ENCODE measurements at regions not wholly inside any gene's neighbourhood (a gene's known extent, or its start where the extent isn't known, plus 50 kb on each side); places are given as distances from the start of the nearest gene placed in this dataset.

GRCh38 chr6:74113901-74114300 lies 417.9 kb downstream of the CD109 start:
- TF ChIP-seq ZBTB7A (IDR thresholded peaks at IDR 0.05; ENCODE audit: low read depth): no peak
- no peak for TF ChIP-seq TCF12 (IDR thresholded peaks at IDR 0.05; ENCODE audit: low read depth)
- TF ChIP-seq YY1 (IDR thresholded peaks at IDR 0.05; ENCODE audit: low read depth): no peak
- TF ChIP-seq CEBPB (IDR thresholded peaks at IDR 0.05): no peak
- TF ChIP-seq MAX (IDR thresholded peaks at IDR 0.05): no peak
- TF ChIP-seq NFIC (IDR thresholded peaks at IDR 0.05): no peak
- TF ChIP-seq REST (IDR thresholded peaks at IDR 0.05; ENCODE audit: low read depth): no peak
- no peak for TF ChIP-seq RAD21 (IDR thresholded peaks at IDR 0.05; ENCODE audit: low read depth)
- TF ChIP-seq TAF1 (IDR thresholded peaks at IDR 0.05; ENCODE audit: low read depth): no peak
- no peak for TF ChIP-seq EP300 (IDR thresholded peaks at IDR 0.05; ENCODE audit: borderline replicate concordance)
- TF ChIP-seq TEAD4 (IDR thresholded peaks at IDR 0.05): no peak
- no peak for TF ChIP-seq USF1 (IDR thresholded peaks at IDR 0.05)
- no peak for TF ChIP-seq FOXM1 (IDR thresholded peaks at IDR 0.05; ENCODE audit: borderline replicate concordance, low read depth)

Measured in Ishikawa (cell line).